GM23338 (cell line): ENCODE measurements at regions not wholly inside any gene's neighbourhood (a gene's known extent, or its start where the extent isn't known, plus 50 kb on each side); places are given as distances from the start of the nearest gene placed in this dataset.
"Not testable (repeated sequence)": the region's sequence is repeated elsewhere in the genome, so short reads cannot be mapped to it uniquely, and the experiment has no call there.

Source experiments
- ATAC-seq: fragments of 200-7000 bp; cut with Tn5 transposase; 3 replicates; pipeline ENCODE4 v1.9.1; 2020
- DNase-seq: peaks from one replicate; pipeline ENCODE4 v3.0.0-alpha.2; 2015; ENCODE audit warnings: low spot score
- H2AFZ ChIP-seq: fragments of 200-600 bp; sonication (generic); 2 replicates; pipeline ENCODE4 v1.8.0; 2016; ENCODE audit warnings: antibody characterized with exemption, mild to moderate bottlenecking, moderate library complexity
- H3F3A ChIP-seq: fragments of 200-600 bp; sonication (generic); replicated peaks from 2 replicates; pipeline ENCODE4 v1.8.0; 2017; ENCODE audit warnings: antibody characterized with exemption, mixed run types, low read depth
- H3K27ac ChIP-seq: fragments of 200-600 bp; sonication (generic); 2 replicates; pipeline ENCODE4 v1.6.1; 2016; ENCODE audit warnings: low read depth
- H3K27me3 ChIP-seq: fragments of 200-600 bp; sonication (generic); 2 replicates; pipeline ENCODE4 v1.8.0; 2016; ENCODE audit warnings: mild to moderate bottlenecking, mixed run types, moderate library complexity; ENCODE audit not compliant: insufficient read depth
- H3K36me3 ChIP-seq: fragments of 200-600 bp; sonication (generic); 2 replicates; pipeline ENCODE4 v1.8.0; 2016; ENCODE audit warnings: mild to moderate bottlenecking; ENCODE audit not compliant: insufficient read depth
- H3K4me1 ChIP-seq: fragments of 200-600 bp; sonication (generic); 2 replicates; pipeline ENCODE4 v1.8.0; 2016; ENCODE audit warnings: mild to moderate bottlenecking, moderate library complexity; ENCODE audit not compliant: insufficient read depth
- H3K4me2 ChIP-seq: fragments of 200-600 bp; sonication (generic); 2 replicates; pipeline ENCODE4 v1.7.1; 2017; ENCODE audit warnings: mixed run types
- H3K4me3 ChIP-seq: fragments of 200-600 bp; sonication (generic); 2 replicates; pipeline ENCODE4 v1.6.1; 2016; ENCODE audit warnings: mixed run types
- H3K79me2 ChIP-seq: fragments of 200-600 bp; sonication (generic); replicated peaks from 2 replicates; pipeline ENCODE4 v1.8.0; 2017; ENCODE audit warnings: mild to moderate bottlenecking; ENCODE audit not compliant: insufficient read depth
- H3K9me2 ChIP-seq: fragments of 200-600 bp; sonication (generic); 2 replicates; pipeline ENCODE4 v1.8.0; 2017; ENCODE audit not compliant: insufficient read depth
- H4K20me1 ChIP-seq: fragments of 200-600 bp; sonication (generic); replicated peaks from 2 replicates; pipeline ENCODE4 v1.8.0; 2017; ENCODE audit warnings: mild to moderate bottlenecking; ENCODE audit not compliant: insufficient read depth
- H3K27ac Mint-ChIP-seq: 2 replicates; pipeline ENCODE4 v1.8.0; 2020; ENCODE audit warnings: inconsistent platforms, mild to moderate bottlenecking, moderate library complexity, mixed read lengths
- H3K27me3 Mint-ChIP-seq: 3 replicates; pipeline ENCODE4 v1.8.0; 2022; ENCODE audit warnings: low read depth, mild to moderate bottlenecking, moderate library complexity, mixed read lengths, inconsistent platforms; ENCODE audit not compliant: insufficient read depth, poor library complexity
- H3K36me3 Mint-ChIP-seq: 3 replicates; pipeline ENCODE4 v1.8.0; 2021; ENCODE audit warnings: low read depth, mild to moderate bottlenecking, inconsistent platforms, moderate library complexity, mixed read lengths
- H3K4me1 Mint-ChIP-seq: 3 replicates; pipeline ENCODE4 v1.8.0; 2020; ENCODE audit warnings: mild to moderate bottlenecking, inconsistent platforms, mixed read lengths
- H3K4me3 Mint-ChIP-seq: 3 replicates; pipeline ENCODE4 v1.8.0; 2021; ENCODE audit warnings: moderate library complexity, mild to moderate bottlenecking, inconsistent platforms, mixed read lengths
- H3K9me3 Mint-ChIP-seq: 3 replicates; pipeline ENCODE4 v1.8.0; 2020; ENCODE audit warnings: moderate library complexity, mild to moderate bottlenecking, inconsistent platforms, mixed read lengths
- STAT1 ChIP-seq: IDR thresholded peaks from one replicate; pipeline ENCODE4 v1.6.1; 2016; ENCODE audit warnings: antibody characterized with exemption; ENCODE audit not compliant: unreplicated experiment
- ZNF462 ChIP-seq: fragments of 250-450 bp; sonication (Bioruptor Pico); IDR thresholded peaks from 2 replicates; pipeline ENCODE4 v1.5.0; 2020; ENCODE audit warnings: mild to moderate bottlenecking, moderate library complexity

GRCh38 chr2:111537078-111537655, 346.8 kb downstream of the ANAPC1 start (continued):
- no peak for TF ChIP-seq ZNF462
- no peak for TF ChIP-seq STAT1

- not testable (repeated sequence) for H3K79me2 ChIP-seq, H3K27me3 Mint-ChIP-seq, H3K27me3 ChIP-seq, H3K27ac ChIP-seq, H3K9me2 ChIP-seq, DNase-seq, H3K4me1 ChIP-seq, H3F3A ChIP-seq, H4K20me1 ChIP-seq, H2AFZ ChIP-seq, H3K36me3 Mint-ChIP-seq, ATAC-seq, H3K4me1 Mint-ChIP-seq, H3K36me3 ChIP-seq, H3K4me2 ChIP-seq, H3K4me3 ChIP-seq, H3K27ac Mint-ChIP-seq, H3K4me3 Mint-ChIP-seq
- peaks cover 18% of the 10 kb centered on the region for H3K9me3 Mint-ChIP-seq
Measured at GRCh38 chr2:111539991-111540390, 344.0 kb downstream of the ANAPC1 start.

GRCh38 chr2:111542120-111542774, 341.7 kb downstream of the ANAPC1 start:
- H3K4me3 Mint-ChIP-seq, H3K27ac ChIP-seq, H3K79me2 ChIP-seq, DNase-seq, H3K4me1 ChIP-seq, H3K4me1 Mint-ChIP-seq, H3K9me3 Mint-ChIP-seq, H4K20me1 ChIP-seq, H3K36me3 Mint-ChIP-seq, H3K27me3 Mint-ChIP-seq, H2AFZ ChIP-seq, H3K36me3 ChIP-seq, H3K27me3 ChIP-seq, ATAC-seq, H3F3A ChIP-seq, H3K4me2 ChIP-seq, H3K9me2 ChIP-seq, H3K27ac Mint-ChIP-seq, H3K4me3 ChIP-seq: not testable (repeated sequence)

GRCh38 chr2:111544006-111544405, 340.0 kb downstream of the ANAPC1 start:
- not testable (repeated sequence) for H3K9me2 ChIP-seq, H3K36me3 ChIP-seq, DNase-seq, H3K4me1 ChIP-seq, H3K4me2 ChIP-seq, H3K4me3 ChIP-seq, H3K4me1 Mint-ChIP-seq, H3F3A ChIP-seq, H3K27me3 Mint-ChIP-seq, ATAC-seq, H3K9me3 Mint-ChIP-seq, H3K36me3 Mint-ChIP-seq, H3K27ac Mint-ChIP-seq, H4K20me1 ChIP-seq, H3K27me3 ChIP-seq, H3K27ac ChIP-seq, H3K79me2 ChIP-seq, H3K4me3 Mint-ChIP-seq, H2AFZ ChIP-seq

GRCh38 chr2:111545723-111546431, 338.1 kb downstream of the ANAPC1 start:
- not testable (repeated sequence) for H3K4me3 Mint-ChIP-seq, ATAC-seq, H3K9me3 Mint-ChIP-seq

More at GRCh38 chr2:111545723-111546431, 338.1 kb downstream of the ANAPC1 start:
- not testable (repeated sequence) for H4K20me1 ChIP-seq, H3K27ac ChIP-seq, H3K9me2 ChIP-seq, H3K36me3 ChIP-seq, H3K4me1 ChIP-seq, H2AFZ ChIP-seq, H3K27ac Mint-ChIP-seq, H3K79me2 ChIP-seq, H3K27me3 Mint-ChIP-seq, DNase-seq, H3K27me3 ChIP-seq, H3F3A ChIP-seq, H3K4me1 Mint-ChIP-seq, H3K36me3 Mint-ChIP-seq, H3K4me3 ChIP-seq, H3K4me2 ChIP-seq
